Fibroblast of skin of right quadriceps (primary cell): ENCODE measurements at regions not wholly inside any gene's neighbourhood (a gene's known extent, or its start where the extent isn't known, plus 50 kb on each side); places are given as distances from the start of the nearest gene placed in this dataset.
"Not testable (repeated sequence)": the region's sequence is repeated elsewhere in the genome, so short reads cannot be mapped to it uniquely, and the experiment has no call there.

Experiments
- DNase-seq: peaks from one replicate; pipeline ENCODE4 v3.0.0-alpha.2; 2013

DNA sequence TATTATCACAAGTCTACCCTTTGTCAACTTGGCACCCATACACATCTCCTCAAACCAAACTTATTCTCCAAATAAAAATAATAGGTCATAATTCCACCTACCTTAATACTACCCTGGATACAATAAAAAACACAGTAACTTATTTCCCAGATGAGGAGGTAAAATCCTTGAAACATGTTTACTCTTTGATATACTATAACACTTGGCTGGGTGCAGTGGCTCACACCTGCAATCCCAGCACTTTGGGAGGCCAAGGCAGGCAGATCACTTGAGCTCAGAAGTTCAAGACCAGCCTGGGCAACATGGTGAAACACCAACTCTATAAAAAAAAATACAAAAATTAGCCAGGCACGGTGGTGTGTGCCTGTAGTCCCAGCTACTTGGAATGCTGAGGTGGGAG is 54.4 kb upstream of the PRSS3 start:
- DNase-seq = not testable (repeated sequence)

GRCh38 chr9:33742051-33742450 is 53.3 kb upstream of the PRSS3 start:
- DNase-seq = no peak

DNA sequence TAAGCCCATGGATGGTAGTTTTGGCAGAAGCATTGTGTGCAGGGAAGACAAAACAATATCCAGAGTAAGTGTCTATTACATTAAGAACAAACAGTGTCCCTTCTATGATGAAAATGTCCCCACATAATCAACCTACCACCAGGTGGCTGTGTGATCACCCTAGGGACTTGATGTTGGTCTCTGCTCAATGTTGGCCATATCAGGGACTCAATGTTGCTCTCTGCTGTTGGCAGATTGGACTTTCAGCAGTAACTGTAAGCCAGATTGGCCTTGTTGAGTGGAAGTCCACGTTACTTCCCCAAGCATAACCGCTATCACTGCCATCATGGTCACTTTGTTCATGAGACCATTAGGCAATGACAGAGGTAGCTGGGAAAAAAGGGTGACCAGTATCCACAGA is 52.8 kb upstream of the PRSS3 start:
- DNase-seq = no peak
